A549 (cell line): ENCODE measurements at regions not wholly inside any gene's neighbourhood (a gene's known extent, or its start where the extent isn't known, plus 50 kb on each side); places are given as distances from the start of the nearest gene placed in this dataset.

ENCODE experiments used
- ATAC-seq, 2 experiments: fragments of 200-7000 bp in 1 of 2; fragments of >200 bp in 1 of 2; cut with Nextera tagmentation in 1 of 2; cut with Tn5 transposase in 1 of 2; 3 replicates each; pipeline versions ENCODE4 v1.8.0 to v1.9.1; 2018 to 2020; ENCODE audit warnings: mild to moderate bottlenecking in 1 of 2, moderate library complexity in 1 of 2
- CTCF ChIA-PET: fragments of 300-600 bp; sonication (Branson Sonifier 250); formaldehyde crosslinking; extraction: SDS; loops from one replicate; lab custom pipeline; 2021; ENCODE audit warnings: antibody characterized with exemption, inconsistent platforms; lab: Yijun Ruan, JAX
- POLR2A ChIA-PET: fragments of 350-600 bp; formaldehyde crosslinking; extraction: SDS; loops from one replicate; lab custom pipeline; 2021; ENCODE audit warnings: antibody characterized with exemption, inconsistent platforms; lab: Yijun Ruan, JAX
- DNase-seq, 2 experiments: peaks; one replicate each; pipeline versions ENCODE4 v3.0.0 to v3.0.0-alpha.2; 2011 to 2016; ENCODE audit warnings: low read depth in 1 of 2, low spot score in 1 of 2
- FAIRE-seq: peaks from 2 replicates; lab custom pipeline; 2011; peaks lifted over from hg19 to GRCh38; lab: Jason Lieb, UNC
- H3K27ac ChIP-seq, 2 experiments: fragments of >200 bp; sonication (Bioruptor Twin); formaldehyde crosslinking; 3 replicates each; pipeline ENCODE4 v1.5.1; 2016 to 2017
- H3K4me1 ChIP-seq: fragments of >200 bp; sonication (Bioruptor Twin); formaldehyde crosslinking; 3 replicates; pipeline ENCODE4 v1.6.1; 2016
- H3K4me2 ChIP-seq: fragments of >200 bp; sonication (Bioruptor Twin); formaldehyde crosslinking; 3 replicates; pipeline ENCODE4 v1.6.1; 2016
- H3K4me3 ChIP-seq: fragments of >200 bp; sonication (Bioruptor Twin); formaldehyde crosslinking; 3 replicates; pipeline ENCODE4 v1.5.1; 2016
- H3K9me3 ChIP-seq: fragments of >200 bp; sonication (Bioruptor Twin); formaldehyde crosslinking; 3 replicates; pipeline ENCODE4 v1.6.1; 2016
- CBX2 ChIP-seq: fragments of 200-600 bp; sonication (generic); IDR thresholded peaks from 2 replicates; pipeline ENCODE4 v1.6.1; 2016; ENCODE audit warnings: low read depth, mild to moderate bottlenecking, borderline replicate concordance
- CHD4 ChIP-seq: fragments of 200-600 bp; sonication (generic); IDR thresholded peaks from 2 replicates; pipeline ENCODE4 v1.6.1; 2016; ENCODE audit warnings: antibody characterized with exemption, mild to moderate bottlenecking, borderline replicate concordance
- EHF ChIP-seq: fragments of 250-450 bp; sonication (Bioruptor Pico); IDR thresholded peaks from 2 replicates; pipeline ENCODE4 v1.5.0; 2020; ENCODE audit warnings: mild to moderate bottlenecking
- EHMT2 ChIP-seq: fragments of 200-600 bp; sonication (generic); IDR thresholded peaks from 2 replicates; pipeline ENCODE4 v1.6.1; 2016; ENCODE audit warnings: antibody characterized with exemption, low read depth, mild to moderate bottlenecking, moderate library complexity
- EP300 ChIP-seq, 2 experiments: fragments of >200 bp; sonication (Bioruptor Twin); formaldehyde crosslinking; IDR thresholded peaks; 2 replicates in 1 of 2; 3 replicates in 1 of 2; pipeline ENCODE4 v1.6.1; 2016 to 2017
- HOXB5 ChIP-seq: fragments of 250-450 bp; sonication (Bioruptor Pico); IDR thresholded peaks from 2 replicates; pipeline ENCODE4 v1.5.0; 2020; ENCODE audit warnings: mild to moderate bottlenecking, moderate library complexity
- JUN ChIP-seq, 2 experiments: fragments of >200 bp; sonication (Bioruptor Twin); formaldehyde crosslinking; IDR thresholded peaks; 2 replicates in 1 of 2; 3 replicates in 1 of 2; pipeline ENCODE4 v1.6.1; 2016 to 2017
- JUNB ChIP-seq: fragments of >200 bp; sonication (Bioruptor Twin); formaldehyde crosslinking; IDR thresholded peaks from 2 replicates; pipeline ENCODE4 v1.6.1; 2016
- NFE2L2 ChIP-seq: fragments of 150-350 bp; conservative IDR thresholded peaks from 2 replicates; pipeline ENCODE4 v1.6.1; 2014; ENCODE audit warnings: low read length
- NR3C1 ChIP-seq: fragments of >200 bp; sonication (Bioruptor Twin); formaldehyde crosslinking; IDR thresholded peaks from 3 replicates; pipeline ENCODE4 v1.6.1; 2017
- POLR2A ChIP-seq: IDR thresholded peaks from 2 replicates; pipeline ENCODE4 v1.6.1; 2012; ENCODE audit warnings: mild to moderate bottlenecking, low read length
- RCOR1 ChIP-seq: fragments of 150-350 bp; IDR thresholded peaks from 2 replicates; pipeline ENCODE4 v1.6.1; 2014; ENCODE audit warnings: antibody characterized with exemption, low read length, low read depth
- RNF2 ChIP-seq: fragments of 200-600 bp; sonication (generic); IDR thresholded peaks from 2 replicates; pipeline ENCODE4 v1.6.1; 2016; ENCODE audit warnings: low read depth, mild to moderate bottlenecking, antibody characterized with exemption, moderate library complexity, borderline replicate concordance
- SMC3 ChIP-seq: fragments of >200 bp; sonication (Bioruptor Twin); formaldehyde crosslinking; IDR thresholded peaks from 3 replicates; pipeline ENCODE4 v1.6.1; 2018; ENCODE audit warnings: inconsistent platforms
- TFCP2L1 ChIP-seq: fragments of 250-450 bp; sonication (Bioruptor Pico); IDR thresholded peaks from 2 replicates; pipeline ENCODE4 v1.5.0; 2021; ENCODE audit warnings: mild to moderate bottlenecking
- TP53 ChIP-seq: fragments of 250-450 bp; sonication (Bioruptor Pico); IDR thresholded peaks from 2 replicates; pipeline ENCODE4 v1.5.0; 2021; ENCODE audit warnings: mild to moderate bottlenecking, moderate library complexity
- ZFP36 ChIP-seq: fragments of 450-650 bp; IDR thresholded peaks from 2 replicates; pipeline ENCODE4 v1.6.1; 2014; ENCODE audit warnings: borderline replicate concordance; ENCODE audit not compliant: partially characterized antibody
- ZSCAN20 ChIP-seq: fragments of 250-450 bp; sonication (Bioruptor Pico); IDR thresholded peaks from 2 replicates; pipeline ENCODE4 v1.8.0; 2022; ENCODE audit warnings: mild to moderate bottlenecking, moderate library complexity
- WGBS: methylation state at CpG from one replicate; pipeline ENCODE4 v1.1.6; 2017; ENCODE audit errors: missing lambda C conversion rate; 5-methylcytosine and 5-hydroxymethylcytosine counted together
- TF ChIP-seq, protein P1 (sequence below): fragments of 200-600 bp; sonication (generic); IDR thresholded peaks from 2 replicates; pipeline ENCODE4 v1.6.1; 2016; ENCODE audit warnings: antibody characterized with exemption, mild to moderate bottlenecking, moderate library complexity
- TF ChIP-seq, protein P2 (sequence below): fragments of 150-350 bp; IDR thresholded peaks from 2 replicates; pipeline ENCODE4 v1.6.1; 2014; ENCODE audit warnings: low read depth, mild to moderate bottlenecking, low read length
- TF ChIP-seq, protein P3 (sequence below): IDR thresholded peaks from 2 replicates; pipeline ENCODE4 v1.6.1; 2012
- TF ChIP-seq, protein P4 (sequence below): IDR thresholded peaks from 2 replicates; pipeline ENCODE4 v1.6.1; 2012; ENCODE audit warnings: low read depth, borderline replicate concordance
- TF ChIP-seq, protein P5 (sequence below): fragments of >200 bp; sonication (Bioruptor Twin); formaldehyde crosslinking; IDR thresholded peaks from 3 replicates; pipeline ENCODE4 v1.6.1; 2016

DNA sequence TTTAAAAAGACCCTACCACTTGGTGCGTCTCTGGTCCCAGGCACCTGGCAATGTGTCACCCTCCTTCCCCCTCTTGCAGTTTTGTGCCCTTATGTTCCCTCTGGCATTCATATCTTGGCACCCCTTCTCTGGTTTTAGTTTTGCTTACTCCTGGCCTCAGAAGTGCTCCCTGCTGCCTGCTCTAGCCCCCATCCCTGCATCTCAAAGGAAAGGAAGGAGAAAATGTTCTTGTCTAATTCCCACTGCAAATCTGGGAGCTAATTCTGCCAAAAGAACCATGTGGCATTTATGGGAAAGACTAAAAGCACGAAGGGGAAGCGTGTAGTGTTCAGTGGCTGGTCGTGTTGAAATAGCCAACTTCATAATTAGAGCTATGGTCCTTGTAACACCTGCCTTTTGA is 340.1 kb upstream of the RPS6KA3 start:
- Histone ChIP-seq H3K4me3 (no peak overlapping the region), H3K27ac (no peak overlapping the region), H3K4me1 (no peaks in the 10 kb centered on the region), H3K9me3 (no peaks in the 10 kb centered on the region), H3K4me2 (no peak overlapping the region)
- ATAC-seq (no peak), FAIRE-seq (no peak), DNase-seq (no peak)
- 49% methylated on average over 4 of the region's 4 CpGs for WGBS
- ChIA-PET CTCF (no interaction called here), POLR2A (no interaction called here)
- no peak for TF ChIP-seq CHD4
- TF ChIP-seq RNF2: no peak
- no peak for TF ChIP-seq CBX2
- TF ChIP-seq, protein P1, sequence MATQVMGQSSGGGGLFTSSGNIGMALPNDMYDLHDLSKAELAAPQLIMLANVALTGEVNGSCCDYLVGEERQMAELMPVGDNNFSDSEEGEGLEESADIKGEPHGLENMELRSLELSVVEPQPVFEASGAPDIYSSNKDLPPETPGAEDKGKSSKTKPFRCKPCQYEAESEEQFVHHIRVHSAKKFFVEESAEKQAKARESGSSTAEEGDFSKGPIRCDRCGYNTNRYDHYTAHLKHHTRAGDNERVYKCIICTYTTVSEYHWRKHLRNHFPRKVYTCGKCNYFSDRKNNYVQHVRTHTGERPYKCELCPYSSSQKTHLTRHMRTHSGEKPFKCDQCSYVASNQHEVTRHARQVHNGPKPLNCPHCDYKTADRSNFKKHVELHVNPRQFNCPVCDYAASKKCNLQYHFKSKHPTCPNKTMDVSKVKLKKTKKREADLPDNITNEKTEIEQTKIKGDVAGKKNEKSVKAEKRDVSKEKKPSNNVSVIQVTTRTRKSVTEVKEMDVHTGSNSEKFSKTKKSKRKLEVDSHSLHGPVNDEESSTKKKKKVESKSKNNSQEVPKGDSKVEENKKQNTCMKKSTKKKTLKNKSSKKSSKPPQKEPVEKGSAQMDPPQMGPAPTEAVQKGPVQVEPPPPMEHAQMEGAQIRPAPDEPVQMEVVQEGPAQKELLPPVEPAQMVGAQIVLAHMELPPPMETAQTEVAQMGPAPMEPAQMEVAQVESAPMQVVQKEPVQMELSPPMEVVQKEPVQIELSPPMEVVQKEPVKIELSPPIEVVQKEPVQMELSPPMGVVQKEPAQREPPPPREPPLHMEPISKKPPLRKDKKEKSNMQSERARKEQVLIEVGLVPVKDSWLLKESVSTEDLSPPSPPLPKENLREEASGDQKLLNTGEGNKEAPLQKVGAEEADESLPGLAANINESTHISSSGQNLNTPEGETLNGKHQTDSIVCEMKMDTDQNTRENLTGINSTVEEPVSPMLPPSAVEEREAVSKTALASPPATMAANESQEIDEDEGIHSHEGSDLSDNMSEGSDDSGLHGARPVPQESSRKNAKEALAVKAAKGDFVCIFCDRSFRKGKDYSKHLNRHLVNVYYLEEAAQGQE: no peak
- TF ChIP-seq TP53 (CRISPR knock-in tag): no peak
- no peak for TF ChIP-seq EP300 (IDR thresholded peaks at IDR 0.05)
- TF ChIP-seq JUNB: no peak
- TF ChIP-seq, protein P2, sequence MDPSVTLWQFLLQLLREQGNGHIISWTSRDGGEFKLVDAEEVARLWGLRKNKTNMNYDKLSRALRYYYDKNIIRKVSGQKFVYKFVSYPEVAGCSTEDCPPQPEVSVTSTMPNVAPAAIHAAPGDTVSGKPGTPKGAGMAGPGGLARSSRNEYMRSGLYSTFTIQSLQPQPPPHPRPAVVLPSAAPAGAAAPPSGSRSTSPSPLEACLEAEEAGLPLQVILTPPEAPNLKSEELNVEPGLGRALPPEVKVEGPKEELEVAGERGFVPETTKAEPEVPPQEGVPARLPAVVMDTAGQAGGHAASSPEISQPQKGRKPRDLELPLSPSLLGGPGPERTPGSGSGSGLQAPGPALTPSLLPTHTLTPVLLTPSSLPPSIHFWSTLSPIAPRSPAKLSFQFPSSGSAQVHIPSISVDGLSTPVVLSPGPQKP: no peak
- TF ChIP-seq, protein P3, sequence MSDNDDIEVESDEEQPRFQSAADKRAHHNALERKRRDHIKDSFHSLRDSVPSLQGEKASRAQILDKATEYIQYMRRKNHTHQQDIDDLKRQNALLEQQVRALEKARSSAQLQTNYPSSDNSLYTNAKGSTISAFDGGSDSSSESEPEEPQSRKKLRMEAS: no peak
- no peak for TF ChIP-seq HOXB5
- TF ChIP-seq, protein P4, sequence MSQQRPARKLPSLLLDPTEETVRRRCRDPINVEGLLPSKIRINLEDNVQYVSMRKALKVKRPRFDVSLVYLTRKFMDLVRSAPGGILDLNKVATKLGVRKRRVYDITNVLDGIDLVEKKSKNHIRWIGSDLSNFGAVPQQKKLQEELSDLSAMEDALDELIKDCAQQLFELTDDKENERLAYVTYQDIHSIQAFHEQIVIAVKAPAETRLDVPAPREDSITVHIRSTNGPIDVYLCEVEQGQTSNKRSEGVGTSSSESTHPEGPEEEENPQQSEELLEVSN: no peak
- TF ChIP-seq NR3C1: no peak
- TF ChIP-seq, protein P5, sequence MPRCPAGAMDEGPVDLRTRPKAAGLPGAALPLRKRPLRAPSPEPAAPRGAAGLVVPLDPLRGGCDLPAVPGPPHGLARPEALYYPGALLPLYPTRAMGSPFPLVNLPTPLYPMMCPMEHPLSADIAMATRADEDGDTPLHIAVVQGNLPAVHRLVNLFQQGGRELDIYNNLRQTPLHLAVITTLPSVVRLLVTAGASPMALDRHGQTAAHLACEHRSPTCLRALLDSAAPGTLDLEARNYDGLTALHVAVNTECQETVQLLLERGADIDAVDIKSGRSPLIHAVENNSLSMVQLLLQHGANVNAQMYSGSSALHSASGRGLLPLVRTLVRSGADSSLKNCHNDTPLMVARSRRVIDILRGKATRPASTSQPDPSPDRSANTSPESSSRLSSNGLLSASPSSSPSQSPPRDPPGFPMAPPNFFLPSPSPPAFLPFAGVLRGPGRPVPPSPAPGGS: no peak
- no peak for TF ChIP-seq SMC3
- TF ChIP-seq TFCP2L1 (CRISPR knock-in tag): no peak
- TF ChIP-seq RCOR1: no peak
- TF ChIP-seq EHMT2: no peak

DNA sequence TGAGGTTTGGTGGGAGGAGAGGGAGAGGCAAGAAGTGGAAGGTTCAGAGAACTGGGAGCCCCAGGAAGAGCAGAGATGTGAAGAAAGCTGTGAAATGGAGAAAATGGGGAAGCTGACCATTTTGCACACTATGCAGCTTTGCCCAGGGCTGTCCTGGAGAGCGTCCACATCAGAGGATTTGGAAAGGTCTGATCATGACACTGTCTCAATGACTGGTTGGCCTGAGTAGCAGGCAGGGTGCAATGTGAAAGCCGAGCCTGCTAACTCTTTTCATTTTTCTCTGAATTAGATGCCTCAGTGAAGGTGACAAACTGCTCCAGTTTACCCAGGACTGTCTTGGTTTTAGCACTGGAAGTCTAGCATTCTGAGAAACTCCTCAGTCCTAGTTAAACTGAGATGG is 330.1 kb upstream of the RPS6KA3 start:
- FAIRE-seq (no peak), DNase-seq (no peak), ATAC-seq (no peak)
- WGBS: 67% methylated on average over 2 of the region's 2 CpGs
- Histone ChIP-seq H3K9me3 (no peaks in the 10 kb centered on the region), H3K27ac (no peak overlapping the region), H3K4me2 (no peak overlapping the region), H3K4me1 (peaks cover 12% of the 10 kb centered on the region), H3K4me3 (no peak overlapping the region)
- ChIA-PET CTCF (interaction anchor here (1.0 kb wide), 1 partner anchor 66 kb away, joined by 3 read pairs; no protein-coding TSS in a partner anchor), POLR2A (no interaction called here)
- TF ChIP-seq POLR2A (no peak), JUN (IDR thresholded peaks at IDR 0.05) (no peak), TP53 (CRISPR knock-in tag) (no peak), ZSCAN20 (CRISPR knock-in tag) (no peak), EHF (CRISPR knock-in tag) (no peak), CBX2 (no peak), ZFP36 (no peak), NFE2L2 (no peak), NR3C1 (no peak)
- TF ChIP-seq, protein P5: no peak
